GM12875 (cell line): ENCODE measurements at regions not wholly inside any gene's neighbourhood (a gene's known extent, or its start where the extent isn't known, plus 50 kb on each side); places are given as distances from the start of the nearest gene placed in this dataset.

Experiments
- H3K4me3 ChIP-seq: one replicate; pipeline ENCODE4 v1.5.1; 2011; ENCODE audit warnings: low read depth, low read length, control low read depth
- CTCF ChIP-seq: IDR thresholded peaks from 2 replicates; pipeline ENCODE4 v1.5.1; 2011; ENCODE audit warnings: low read depth, mild to moderate bottlenecking, control low read depth, inconsistent platforms, low read length, moderate library complexity, borderline replicate concordance; ENCODE audit not compliant: insufficient read depth

GRCh38 chr3:117263745-117264144 lies 554.2 kb downstream of the TUSC7 start:
- TF ChIP-seq CTCF, result no peak
- no peak overlapping the region for H3K4me3 ChIP-seq

GRCh38 chr3:117264204-117264994 lies 554.8 kb downstream of the TUSC7 start:
- TF ChIP-seq CTCF, result no peak

GRCh38 chr3:117266806-117267205 lies 557.2 kb downstream of the TUSC7 start:
- no peak for TF ChIP-seq CTCF

More at GRCh38 chr3:117264204-117264994, 554.8 kb downstream of the TUSC7 start:
- no peak overlapping the region for H3K4me3 ChIP-seq

GRCh38 chr3:117268318-117268717 lies 558.7 kb downstream of the TUSC7 start:
- H3K4me3 ChIP-seq, result no peak overlapping the region
- no peak for TF ChIP-seq CTCF

More at GRCh38 chr3:117266806-117267205, 557.2 kb downstream of the TUSC7 start:
- H3K4me3 ChIP-seq, result no peak overlapping the region

- H3K4me3 ChIP-seq, result no peak overlapping the region
- TF ChIP-seq CTCF, result no peak
Observed at GRCh38 chr3:117272274-117272673, 562.7 kb downstream of the TUSC7 start.

GRCh38 chr3:117272876-117273523 lies 563.4 kb downstream of the TUSC7 start:
- TF ChIP-seq CTCF, result no peak
- no peak overlapping the region for H3K4me3 ChIP-seq

- TF ChIP-seq CTCF, result no peak
- H3K4me3 ChIP-seq, result no peak overlapping the region
Observed at GRCh38 chr3:117277816-117278215, 568.2 kb downstream of the TUSC7 start.
